Iris pigment epithelial cell (primary cell): ENCODE measurements at regions not wholly inside any gene's neighbourhood (a gene's known extent, or its start where the extent isn't known, plus 50 kb on each side); places are given as distances from the start of the nearest gene placed in this dataset.
A peak's percentile ranks its signal among the peaks of the same experiment; 100 is the strongest.

Source experiments
- DNase-seq: peaks from one replicate; pipeline ENCODE4 v3.0.0-alpha.2; 2011; ENCODE audit warnings: low read depth

GRCh38 chr1:67615886-67616285 is 69.1 kb upstream of the GADD45A start:
- peak; percentile 21 for DNase-seq

- DNase-seq: peak; percentile 36
Measured at GRCh38 chr1:67616394-67616985, 68.5 kb upstream of the GADD45A start.

GRCh38 chr1:67618285-67619018 is 66.5 kb upstream of the GADD45A start:
- DNase-seq: peak; percentile 99

- DNase-seq: peak; percentile 43
Measured at GRCh38 chr1:67619080-67619479, 65.9 kb upstream of the GADD45A start.

- no peak for DNase-seq
Measured at GRCh38 chr1:67623906-67624305, 61.1 kb upstream of the GADD45A start.

- no peak for DNase-seq
Measured at GRCh38 chr1:67624680-67625079, 60.3 kb upstream of the GADD45A start.

- peak; percentile 95 for DNase-seq
Measured at GRCh38 chr1:67626090-67626860, 58.7 kb upstream of the GADD45A start.

GRCh38 chr1:67626861-67627235 is 58.2 kb upstream of the GADD45A start:
- no peak for DNase-seq

- DNase-seq: no peak
Measured at GRCh38 chr1:67627336-67627735, 57.7 kb upstream of the GADD45A start.

- DNase-seq: no peak
Measured at GRCh38 chr1:67627906-67628305, 57.1 kb upstream of the GADD45A start.

GRCh38 chr1:67629370-67630075 is 55.5 kb upstream of the GADD45A start:
- peak; percentile 21 for DNase-seq

- no peak for DNase-seq
Measured at GRCh38 chr1:67630438-67631045, 54.5 kb upstream of the GADD45A start.

- no peak for DNase-seq
Measured at GRCh38 chr1:67632356-67632755, 52.6 kb upstream of the GADD45A start.

GRCh38 chr1:67632811-67633655 is 52.0 kb upstream of the GADD45A start:
- no peak for DNase-seq

GRCh38 chr1:67634396-67634935 is 50.5 kb upstream of the GADD45A start:
- no peak for DNase-seq

- no peak for DNase-seq
Measured at GRCh38 chr1:67635055-67635809, 49.8 kb upstream of the GADD45A start.
